ENCODE measurements at regions not wholly inside any gene's neighbourhood (a gene's known extent, or its start where the extent isn't known, plus 50 kb on each side); places are given as distances from the start of the nearest gene placed in this dataset.
"Not testable (repeated sequence)": the region's sequence is repeated elsewhere in the genome, so short reads cannot be mapped to it uniquely, and the experiment has no call there.

GRCh38 chr6:167709776-167710336 is 116.9 kb upstream of the AFDN start:
- DNase-seq (ENCODE audit: low spot score): not testable (repeated sequence)

- no peak for DNase-seq (ENCODE audit: low spot score)
Measured at GRCh38 chr6:167710363-167710920, 116.3 kb upstream of the AFDN start.

- no peak for DNase-seq (ENCODE audit: low spot score)
Measured at GRCh38 chr6:167711211-167711610, 115.5 kb upstream of the AFDN start.

GRCh38 chr6:167711768-167712730 is 114.7 kb upstream of the AFDN start:
- DNase-seq (ENCODE audit: low spot score): no peak

- DNase-seq (ENCODE audit: low spot score): no peak
Measured at GRCh38 chr6:167712731-167713475, 113.8 kb upstream of the AFDN start.

- DNase-seq (ENCODE audit: low spot score): no peak
Measured at GRCh38 chr6:167714152-167714551, 112.6 kb upstream of the AFDN start.

- DNase-seq (ENCODE audit: low spot score): no peak
Measured at GRCh38 chr6:167717455-167717854, 109.3 kb upstream of the AFDN start.

GRCh38 chr6:167717867-167718266 is 108.8 kb upstream of the AFDN start:
- no peak for DNase-seq (ENCODE audit: low spot score)

GRCh38 chr6:167719920-167720319 is 106.8 kb upstream of the AFDN start:
- no peak for DNase-seq (ENCODE audit: low spot score)

- DNase-seq (ENCODE audit: low spot score): no peak
Measured at GRCh38 chr6:167720456-167721285, 106.0 kb upstream of the AFDN start.

- no peak for DNase-seq (ENCODE audit: low spot score)
Measured at GRCh38 chr6:167721291-167721690, 105.4 kb upstream of the AFDN start.

- no peak for DNase-seq (ENCODE audit: low spot score)
Measured at GRCh38 chr6:167722634-167723309, 103.9 kb upstream of the AFDN start.

GRCh38 chr6:167726043-167726621 is 100.6 kb upstream of the AFDN start:
- no peak for DNase-seq (ENCODE audit: low spot score)

- no peak for DNase-seq (ENCODE audit: low spot score)
Measured at GRCh38 chr6:167730441-167730840, 96.3 kb upstream of the AFDN start.

- DNase-seq (ENCODE audit: low spot score): no peak
Measured at GRCh38 chr6:167731216-167731615, 95.5 kb upstream of the AFDN start.

GRCh38 chr6:167731731-167732422 is 94.8 kb upstream of the AFDN start:
- DNase-seq (ENCODE audit: low spot score): no peak

GRCh38 chr6:167733740-167734661 is 92.7 kb upstream of the AFDN start:
- DNase-seq (ENCODE audit: low spot score): no peak

- DNase-seq (ENCODE audit: low spot score): no peak
Measured at GRCh38 chr6:167734662-167735083, 92.0 kb upstream of the AFDN start.
